ENCODE measurements at regions not wholly inside any gene's neighbourhood (a gene's known extent, or its start where the extent isn't known, plus 50 kb on each side); places are given as distances from the start of the nearest gene placed in this dataset.

DNA sequence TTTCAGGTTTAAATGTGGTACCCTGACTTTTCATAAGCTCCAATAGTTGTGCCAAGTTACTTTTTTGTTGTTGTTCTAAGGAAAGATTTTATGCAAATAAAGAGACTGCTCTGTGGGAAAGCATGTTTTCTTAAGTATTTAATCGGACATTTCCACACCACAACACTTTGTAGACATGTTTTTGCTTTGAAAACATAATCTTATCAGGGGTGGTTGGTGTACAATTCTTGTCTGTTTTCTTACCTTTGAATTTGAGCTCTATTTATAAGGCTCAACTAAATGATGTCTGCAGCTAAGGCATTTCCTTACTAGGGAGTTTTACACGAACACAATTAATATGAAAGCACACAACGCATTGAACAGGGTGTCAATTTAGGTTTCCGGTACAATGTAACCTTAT, 81.5 kb upstream of the CDIN1 start:
- H3K27ac ChIP-seq = no peak overlapping the region
- in situ Hi-C loops (cut with MboI; ENCODE audit: low pct_unique_long_range_greater_than_20kb in 2 of 9, low sequenced_read_pairs in 9 of 9, unreplicated experiment in 9 of 9) = loop anchor here in 1 of 9 experiments (25.0 kb wide), 1 partner anchor 614 kb away; the partner anchor contains the start of gene MEIS2
- H3K4me3 ChIP-seq = no peak overlapping the region
- no peak for ATAC-seq (replicated peaks in 6 of 8)
- H3K4me1 ChIP-seq (replicated peaks in 1 of 2) = peaks cover 45 to 68% of the 10 kb centered on the region in 2 donors
- 60 to 92% (median 81%) methylated on average over 1 to 4 of the region's 4 CpGs for WGBS, 10 experiments

DNA sequence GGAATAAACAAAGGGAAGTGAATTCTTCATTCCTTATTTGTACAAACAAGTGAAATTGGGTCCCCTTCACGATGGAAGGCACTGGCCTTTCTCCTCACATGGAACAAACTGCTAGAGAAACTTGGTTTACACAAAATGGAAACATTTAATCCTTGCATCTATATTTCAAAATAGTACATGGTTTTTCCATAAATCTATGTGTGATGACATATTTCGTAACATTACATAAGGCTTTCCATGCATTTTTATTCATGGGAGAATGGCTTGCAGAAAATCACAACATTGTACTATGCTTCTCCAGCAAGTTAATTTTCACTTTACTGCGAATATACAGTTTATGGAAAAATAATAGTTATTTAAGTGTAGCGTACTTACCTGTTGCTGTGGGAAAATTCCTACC, 81.0 kb upstream of the CDIN1 start:
- in situ Hi-C loops (cut with MboI; ENCODE audit: low pct_unique_long_range_greater_than_20kb in 2 of 9, low sequenced_read_pairs in 9 of 9, unreplicated experiment in 9 of 9) = loop anchor here in 1 of 9 experiments (25.0 kb wide), 1 partner anchor 614 kb away; the partner anchor contains the start of gene MEIS2
- H3K4me1 ChIP-seq (replicated peaks in 1 of 2) = peaks cover 45 to 72% of the 10 kb centered on the region in 2 donors
- ATAC-seq (replicated peaks in 6 of 8) = no peak
- H3K27ac ChIP-seq = no peak overlapping the region
- H3K4me3 ChIP-seq = no peak overlapping the region
- WGBS, 10 experiments = 65 to 100% (median 83%) methylated on average over 1 to 4 of the region's 4 CpGs

DNA sequence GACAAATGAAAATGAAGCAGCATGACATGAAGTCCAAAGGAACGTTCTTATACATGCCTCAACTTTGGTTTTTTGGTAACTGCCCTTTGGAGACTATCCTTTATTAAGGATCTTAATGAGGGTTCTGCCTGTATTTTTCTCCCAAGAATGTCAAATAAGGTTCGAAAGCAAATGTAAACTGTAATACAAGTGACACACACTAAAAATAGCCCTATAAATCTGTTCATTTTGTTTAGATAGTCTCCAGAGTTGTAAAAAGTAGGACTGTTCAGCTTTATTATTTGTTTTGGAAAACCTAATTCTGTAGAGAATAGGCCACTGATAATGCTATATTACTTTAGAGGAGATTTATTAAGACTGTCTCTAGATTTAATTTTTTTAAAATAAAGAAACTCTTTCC, 80.5 kb upstream of the CDIN1 start:
- WGBS, 10 experiments = 33 to 100% (median 84%) methylated on average over 1 to 2 of the region's 2 CpGs; no CpG with 5 or more reads in 1 of the 10 experiments
- H3K4me1 ChIP-seq (replicated peaks in 1 of 2) = peaks cover 45 to 74% of the 10 kb centered on the region in 2 donors
- no peak for ATAC-seq (replicated peaks in 6 of 8)
- H3K4me3 ChIP-seq = no peak overlapping the region
- H3K27ac ChIP-seq = no peak overlapping the region
- in situ Hi-C loops (cut with MboI; ENCODE audit: low pct_unique_long_range_greater_than_20kb in 2 of 9, low sequenced_read_pairs in 9 of 9, unreplicated experiment in 9 of 9) = loop anchor here in 1 of 9 experiments (25.0 kb wide), 1 partner anchor 613 kb away; the partner anchor contains the start of gene MEIS2

DNA sequence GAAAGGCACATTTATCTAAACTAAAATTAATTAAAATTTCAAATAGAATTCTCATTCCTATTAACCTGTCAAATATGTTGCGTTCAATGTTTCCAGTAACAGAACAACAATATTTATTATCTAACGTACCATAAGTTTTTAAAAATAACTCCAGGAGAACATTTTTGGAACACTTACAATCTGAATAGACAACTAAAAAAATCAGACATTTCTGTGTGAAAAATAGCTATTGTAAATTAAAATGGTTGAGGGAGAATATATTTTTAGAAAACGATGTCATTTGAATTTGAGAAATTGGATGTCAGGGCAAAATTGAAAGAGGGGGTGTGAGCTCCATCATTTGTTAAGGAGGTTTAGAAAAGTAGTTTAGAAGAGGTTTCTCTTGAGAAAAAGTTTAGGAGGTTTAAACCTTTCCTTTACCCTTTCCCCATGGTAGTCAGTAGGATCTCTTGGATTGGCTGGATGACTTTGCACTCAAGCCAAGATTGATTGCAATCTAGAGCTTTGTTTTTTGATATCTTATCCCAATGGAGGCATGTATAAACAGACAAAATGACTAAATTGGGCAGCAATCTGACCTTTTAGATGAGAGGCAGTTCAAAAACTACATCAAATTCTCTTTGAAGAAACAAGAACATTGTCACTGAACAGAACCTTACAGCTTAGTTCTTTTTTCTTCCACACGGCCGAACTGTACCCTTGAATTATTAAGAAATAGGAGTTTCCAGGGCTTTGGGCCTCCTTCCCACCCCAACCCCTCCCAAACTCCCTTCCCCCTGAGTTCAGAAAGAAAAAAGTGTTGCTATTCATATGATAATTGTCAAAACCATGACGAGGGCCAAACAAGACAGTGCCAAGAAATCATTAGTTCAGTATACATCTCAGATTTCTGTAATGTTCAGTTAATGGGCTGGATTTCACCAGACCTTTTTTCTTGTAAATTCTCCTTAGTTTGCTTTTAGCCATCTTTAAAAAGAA, 79.7 kb upstream of the CDIN1 start:
- no peak overlapping the region for H3K27ac ChIP-seq
- ATAC-seq (replicated peaks in 6 of 8) = peak in 1 of 8 experiments; percentile 30
- 57 to 100% (median 82%) methylated on average over 2 to 6 of the region's 6 CpGs for WGBS, 10 experiments
- in situ Hi-C loops (cut with MboI; ENCODE audit: low pct_unique_long_range_greater_than_20kb in 2 of 9, low sequenced_read_pairs in 9 of 9, unreplicated experiment in 9 of 9) = loop anchor here in 5 of 9 experiments (25.0 kb wide), 2 partner anchors 388 to 613 kb away; partner anchors contain the start of gene MEIS2 (in 4 of the 5)
- peaks cover 40 to 72% of the 10 kb centered on the region in 2 donors for H3K4me1 ChIP-seq (replicated peaks in 1 of 2)
- no peak overlapping the region for H3K4me3 ChIP-seq

DNA sequence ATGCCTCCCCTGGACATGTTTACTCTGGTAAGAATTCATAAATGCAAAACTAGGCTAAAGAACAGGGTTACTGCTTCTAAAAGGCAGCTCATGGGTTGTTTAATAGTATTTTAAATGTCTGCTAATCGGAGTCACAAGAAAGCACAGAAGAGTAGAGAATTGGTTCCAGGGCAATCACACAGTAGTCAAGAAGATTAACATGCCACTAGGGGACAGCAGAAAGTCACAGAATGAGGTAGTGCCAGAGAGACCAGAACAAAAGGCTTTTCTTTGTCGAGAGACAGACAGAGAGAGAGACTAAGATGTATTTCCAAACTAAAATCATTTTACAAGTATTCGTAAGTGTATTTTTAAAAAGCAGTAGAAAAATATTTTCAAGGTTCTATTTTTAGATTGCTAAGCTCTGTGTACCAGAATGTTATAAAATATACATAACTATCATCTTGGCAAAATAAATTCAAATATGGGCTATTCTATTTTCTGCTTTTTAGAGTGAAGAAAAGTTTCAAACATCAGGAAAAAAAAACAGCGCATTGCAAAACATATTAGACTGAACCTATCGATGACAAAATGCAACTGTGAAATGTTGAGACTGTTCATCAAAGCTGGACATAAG, 78.3 kb upstream of the CDIN1 start:
- H3K4me3 ChIP-seq = no peak overlapping the region
- in situ Hi-C loops (cut with MboI; ENCODE audit: low pct_unique_long_range_greater_than_20kb in 2 of 9, low sequenced_read_pairs in 9 of 9, unreplicated experiment in 9 of 9) = loop anchor here in 4 of 9 experiments (25.0 kb wide), 2 partner anchors 386 to 611 kb away; partner anchors contain the start of gene MEIS2 (in 3 of the 4)
- ATAC-seq (replicated peaks in 6 of 8) = peak; percentile 97 to 100 (median 99)
- H3K27ac ChIP-seq = peak overlapping the region; percentile 49 to 81
- H3K4me1 ChIP-seq (replicated peaks in 1 of 2) = peaks cover 33 to 58% of the 10 kb centered on the region in 2 donors
- WGBS, 10 experiments = 0 to 29% (median 11%) methylated on average over 1 to 5 of the region's 5 CpGs

DNA sequence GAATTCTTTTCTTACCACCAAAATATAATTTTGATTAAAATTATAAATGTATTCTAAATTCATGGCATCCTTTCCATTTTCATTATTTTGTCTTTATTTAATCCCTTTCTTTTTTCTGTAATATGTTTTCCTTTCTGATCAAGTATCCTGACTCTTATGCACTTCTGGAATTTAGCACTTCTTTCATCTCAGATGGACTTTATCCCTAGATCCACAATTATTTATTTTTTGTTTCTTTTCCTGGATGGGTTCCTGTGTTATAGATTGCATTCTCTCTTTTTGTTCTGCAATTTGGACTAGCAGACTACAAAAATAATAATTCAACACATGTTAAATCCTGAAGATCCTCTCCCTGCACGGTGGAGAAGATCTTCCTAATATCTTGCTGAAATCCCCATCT, 76.9 kb upstream of the CDIN1 start:
- no peak overlapping the region for H3K4me3 ChIP-seq
- no peak overlapping the region for H3K27ac ChIP-seq
- H3K4me1 ChIP-seq (replicated peaks in 1 of 2) = peaks cover 30 to 53% of the 10 kb centered on the region in 2 donors
- ATAC-seq (replicated peaks in 6 of 8) = no peak
- 60 to 100% (median 86%) methylated on average over 1 of the region's 1 CpG; no CpG with 5 or more reads in 5 of the 10 experiments for WGBS, 10 experiments
- in situ Hi-C loops (cut with MboI; ENCODE audit: low pct_unique_long_range_greater_than_20kb in 2 of 9, low sequenced_read_pairs in 9 of 9, unreplicated experiment in 9 of 9) = loop anchor here in 4 of 9 experiments (25.0 kb wide), 2 partner anchors 385 to 610 kb away; partner anchors contain the start of gene MEIS2 (in 3 of the 4)

DNA sequence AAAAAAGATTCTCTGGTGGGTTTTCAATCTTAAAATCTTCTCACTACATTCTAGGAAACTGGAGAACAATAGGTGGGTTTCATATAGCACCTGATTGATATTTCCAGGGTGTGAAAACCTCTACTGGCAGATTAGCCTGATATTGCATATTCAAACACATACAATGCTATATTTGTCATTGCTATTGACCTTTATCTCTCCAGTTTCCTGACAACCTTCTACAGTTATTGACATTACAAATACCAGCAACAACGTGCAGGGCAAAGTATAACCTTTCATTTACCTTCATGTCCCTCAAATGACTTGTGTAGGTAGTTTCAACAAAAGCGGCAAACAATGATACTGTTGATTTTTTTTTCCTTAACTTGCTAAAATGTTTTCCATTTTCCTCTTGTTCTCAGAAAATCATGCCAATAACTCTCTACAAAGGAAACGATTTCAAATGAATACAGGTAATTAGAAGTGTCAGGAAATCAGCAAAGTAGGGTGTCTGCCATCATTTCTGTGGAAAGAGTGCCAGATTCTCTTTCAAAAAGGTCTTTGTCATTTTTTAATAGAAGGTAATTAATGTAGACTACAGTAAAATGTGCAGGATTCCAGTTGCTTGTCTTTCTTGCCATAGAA, 72.6 kb upstream of the CDIN1 start:
- ATAC-seq (replicated peaks in 6 of 8) = no peak
- H3K27ac ChIP-seq = no peak overlapping the region
- WGBS, 10 experiments = 62 to 100% (median 82%) methylated on average over 1 to 3 of the region's 3 CpGs
- in situ Hi-C loops (cut with MboI; ENCODE audit: low pct_unique_long_range_greater_than_20kb in 2 of 9, low sequenced_read_pairs in 9 of 9, unreplicated experiment in 9 of 9) = loop anchor here in 4 of 9 experiments (25.0 kb wide), 2 partner anchors 380 to 605 kb away; partner anchors contain the start of gene MEIS2 (in 3 of the 4)
- peaks cover 5 to 16% of the 10 kb centered on the region in 2 donors for H3K4me1 ChIP-seq (replicated peaks in 1 of 2)
- H3K4me3 ChIP-seq = no peak overlapping the region

DNA sequence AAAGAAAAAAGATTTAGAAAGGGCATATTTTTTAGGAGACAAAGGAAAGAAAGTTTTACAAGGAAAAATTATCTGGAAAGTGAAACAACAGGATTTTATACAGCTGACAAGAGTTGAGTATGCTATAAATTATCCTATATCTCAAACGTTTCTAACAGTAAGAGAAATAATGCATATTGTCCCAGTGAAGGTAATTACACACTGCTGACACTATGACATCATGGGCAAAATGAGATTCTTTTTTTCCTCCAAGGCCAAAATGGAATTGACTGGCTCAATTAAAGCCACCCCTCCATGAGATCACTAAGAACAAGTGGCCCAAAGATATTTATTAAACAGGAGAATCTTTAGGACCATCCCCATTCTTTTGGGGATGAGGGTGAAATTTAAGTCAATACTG, 72.0 kb upstream of the CDIN1 start:
- in situ Hi-C loops (cut with MboI; ENCODE audit: low pct_unique_long_range_greater_than_20kb in 2 of 9, low sequenced_read_pairs in 9 of 9, unreplicated experiment in 9 of 9) = loop anchor here in 4 of 9 experiments (25.0 kb wide), 2 partner anchors 380 to 605 kb away; partner anchors contain the start of gene MEIS2 (in 3 of the 4)
- no peak overlapping the region for H3K4me3 ChIP-seq

DNA sequence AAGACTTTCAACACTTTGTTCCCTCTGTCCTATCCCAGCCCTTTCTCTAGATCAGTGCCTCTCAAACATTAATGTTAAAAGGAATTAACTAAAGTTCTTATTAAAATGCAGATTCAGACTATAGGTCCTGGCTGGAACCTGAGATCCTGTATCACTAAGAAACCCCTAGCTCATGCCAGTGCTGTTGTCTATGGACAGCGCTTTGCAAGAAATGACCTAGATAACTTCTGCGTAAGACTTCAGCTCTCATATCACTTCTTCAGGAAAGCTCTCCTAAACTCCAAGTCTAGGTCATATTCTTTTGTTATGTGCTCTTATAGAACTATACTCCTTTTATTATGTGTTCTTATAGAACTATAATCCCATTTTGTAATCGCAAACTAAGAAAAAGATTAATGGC, 67.8 kb upstream of the CDIN1 start:
- no peak for ATAC-seq (replicated peaks in 6 of 8)
- 83 to 100% (median 100%) methylated on average over 1 to 3 of the region's 3 CpGs for WGBS, 10 experiments
- no peak overlapping the region for H3K27ac ChIP-seq
- no peaks in the 10 kb centered on the region for H3K4me1 ChIP-seq (replicated peaks in 1 of 2)
- in situ Hi-C loops (cut with MboI; ENCODE audit: low pct_unique_long_range_greater_than_20kb in 2 of 9, low sequenced_read_pairs in 9 of 9, unreplicated experiment in 9 of 9) = loop anchor here in 4 of 9 experiments (25.0 kb wide), 2 partner anchors 376 to 601 kb away; partner anchors contain the start of gene MEIS2 (in 3 of the 4)
- H3K4me3 ChIP-seq = no peak overlapping the region

More for the DNA sequence above, 72.0 kb upstream of the CDIN1 start:
- Histone ChIP-seq H3K27ac (no peak overlapping the region), H3K4me1 (replicated peaks in 1 of 2) (peaks cover 4 to 11% of the 10 kb centered on the region in 2 donors)
- peak in 2 of 8 experiments; percentile 55 to 65 for ATAC-seq (replicated peaks in 6 of 8)
- 0 to 67% (median 30%) methylated on average over 1 of the region's 1 CpG for WGBS, 10 experiments

DNA sequence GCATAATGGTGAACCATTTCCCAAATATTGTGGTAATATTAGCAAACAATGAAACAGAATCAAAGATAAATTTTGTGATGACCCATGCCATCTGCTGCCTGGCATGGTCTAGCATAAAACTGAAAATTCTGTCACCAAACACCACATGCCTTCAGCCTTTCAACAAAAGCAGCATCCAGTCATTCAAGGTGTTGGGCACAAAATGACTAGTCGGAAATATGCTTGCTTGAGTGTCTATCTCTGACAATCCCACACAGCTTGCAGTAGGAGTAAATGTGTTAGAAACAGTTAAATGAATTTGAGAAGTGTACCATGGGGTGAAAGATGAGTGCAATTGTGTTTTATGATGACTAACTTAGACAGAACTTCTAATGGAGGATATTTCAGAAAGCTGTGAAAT, 61.7 kb upstream of the CDIN1 start:
- WGBS, 10 experiments = 25 to 100% (median 91%) methylated on average over 1 of the region's 1 CpG; no CpG with 5 or more reads in 4 of the 10 experiments
- no peak for ATAC-seq (replicated peaks in 6 of 8)
- Histone ChIP-seq H3K4me3 (no peak overlapping the region), H3K27ac (no peak overlapping the region), H3K4me1 (replicated peaks in 1 of 2) (peaks cover 0 to 6% of the 10 kb centered on the region in 2 donors)
- in situ Hi-C loops (cut with MboI; ENCODE audit: low pct_unique_long_range_greater_than_20kb in 2 of 9, low sequenced_read_pairs in 9 of 9, unreplicated experiment in 9 of 9) = loop anchor here in 4 of 9 experiments (25.0 kb wide), 2 partner anchors 370 to 595 kb away; partner anchors contain the start of gene MEIS2 (in 3 of the 4)

DNA sequence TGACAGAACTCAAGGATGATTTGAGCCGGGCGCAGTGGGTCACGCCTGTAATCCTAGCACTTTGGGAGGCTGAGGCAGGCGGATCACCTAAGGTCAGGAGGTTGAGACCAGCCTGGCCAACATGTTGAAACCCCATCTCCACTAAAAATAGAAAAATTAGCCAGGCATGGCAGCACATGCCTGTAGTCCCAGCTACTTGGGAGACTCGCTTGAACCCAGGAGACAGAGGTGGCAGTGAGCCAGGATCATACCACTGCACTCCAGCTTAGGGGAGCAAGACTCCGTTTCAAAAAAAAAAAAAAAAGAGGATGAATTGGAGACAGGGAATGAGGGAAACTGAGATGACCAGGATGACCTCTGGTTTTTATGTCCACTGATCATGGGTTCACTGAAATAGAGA, 60.4 kb upstream of the CDIN1 start:
- in situ Hi-C loops (cut with MboI; ENCODE audit: low pct_unique_long_range_greater_than_20kb in 2 of 9, low sequenced_read_pairs in 9 of 9, unreplicated experiment in 9 of 9) = loop anchor here in 4 of 9 experiments (25.0 kb wide), 2 partner anchors 368 to 593 kb away; partner anchors contain the start of gene MEIS2 (in 3 of the 4)
- Histone ChIP-seq H3K4me1 (replicated peaks in 1 of 2) (peaks cover 0 to 6% of the 10 kb centered on the region in 2 donors), H3K27ac (no peak overlapping the region), H3K4me3 (no peak overlapping the region)
- ATAC-seq (replicated peaks in 6 of 8) = no peak
- WGBS, 10 experiments = 48 to 100% (median 98%) methylated on average over 1 to 5 of the region's 6 CpGs; no CpG with 5 or more reads in 2 of the 10 experiments

DNA sequence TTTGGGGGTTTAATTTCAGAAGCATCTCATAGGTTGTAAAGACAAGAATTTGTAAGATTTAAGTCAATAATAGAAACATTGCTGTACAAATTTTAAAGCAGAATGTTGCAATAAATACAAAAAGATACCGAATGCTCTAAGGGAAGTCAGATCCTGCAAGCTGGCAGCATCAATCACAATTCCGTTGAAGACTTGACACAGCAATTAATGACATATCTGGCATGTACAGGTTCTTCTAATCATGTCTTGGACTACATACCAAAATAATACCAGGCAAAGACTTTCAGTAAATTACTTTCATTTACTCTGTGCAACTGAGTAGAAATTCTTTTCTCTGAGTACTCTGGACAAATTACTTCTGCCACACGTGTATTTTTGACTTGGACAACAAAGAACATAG, 54.0 kb upstream of the CDIN1 start:
- in situ Hi-C loops (cut with MboI; ENCODE audit: low pct_unique_long_range_greater_than_20kb in 2 of 9, low sequenced_read_pairs in 9 of 9, unreplicated experiment in 9 of 9) = no loop called here
- no peak overlapping the region for H3K27ac ChIP-seq
- ATAC-seq (replicated peaks in 6 of 8) = no peak
- H3K4me1 ChIP-seq (replicated peaks in 1 of 2) = peaks cover 17 to 34% of the 10 kb centered on the region in 2 donors
- no peak overlapping the region for H3K4me3 ChIP-seq
- 52 to 100% (median 68%) methylated on average over 1 to 3 of the region's 3 CpGs; no CpG with 5 or more reads in 1 of the 10 experiments for WGBS, 10 experiments
